Stimulated activated CD4-positive, alpha-beta T cell treated with anti-CD3 and anti-CD28 coated beads, Interleukin-12 subunit alpha, Interleukin-12 subunit beta, amount 100 ng/mL, for 48 hours (primary cell): ENCODE measurements at regions not wholly inside any gene's neighbourhood (a gene's known extent, or its start where the extent isn't known, plus 50 kb on each side); places are given as distances from the start of the nearest gene placed in this dataset.
"Not testable (repeated sequence)": the region's sequence is repeated elsewhere in the genome, so short reads cannot be mapped to it uniquely, and the experiment has no call there.

Experiments used
- DNase-seq, 3 donors: peaks; one replicate each; pipeline ENCODE4 v3.0.0-alpha.2; 2020; ENCODE audit warnings: low read depth in 2 of 3, low spot score in 1 of 3

DNA sequence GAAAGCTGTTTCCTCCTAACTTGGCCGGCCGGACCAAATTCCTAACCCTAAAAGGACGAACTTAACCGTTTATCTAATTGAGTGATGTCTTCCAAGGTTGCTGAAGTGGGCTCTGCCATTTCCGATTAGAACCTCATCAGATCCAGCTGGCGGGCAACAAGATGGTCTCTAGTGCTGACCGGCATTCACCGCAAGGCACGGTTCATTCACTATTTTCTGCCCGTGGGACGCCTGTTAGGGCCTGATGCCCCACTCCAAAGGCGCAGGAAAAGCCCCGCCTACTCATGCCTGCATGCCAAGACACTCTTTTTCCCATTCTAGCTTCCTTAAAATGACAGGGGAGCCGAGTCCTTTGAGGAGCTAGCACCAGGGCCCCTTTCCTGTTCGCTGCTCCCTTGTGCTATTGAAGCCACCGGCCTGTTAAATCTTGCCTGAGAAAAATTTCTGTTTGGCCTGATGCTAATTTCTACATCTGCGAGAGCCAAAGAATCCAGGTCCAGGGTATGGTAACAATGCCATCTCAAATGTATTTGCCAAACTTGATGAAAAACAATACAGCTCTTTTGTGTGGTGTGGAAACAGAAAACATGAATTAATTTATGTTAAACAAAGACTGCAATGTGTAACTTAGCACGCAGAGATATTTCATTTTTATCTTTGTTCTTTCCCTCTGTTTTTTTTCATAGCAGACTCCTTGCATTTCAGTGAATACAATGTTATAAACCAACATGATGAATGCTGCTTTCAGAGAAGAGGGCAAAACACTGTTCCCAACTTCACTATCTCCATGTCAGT, 1071.2 kb upstream of the USP15 start:
- DNase-seq: no peak

DNA sequence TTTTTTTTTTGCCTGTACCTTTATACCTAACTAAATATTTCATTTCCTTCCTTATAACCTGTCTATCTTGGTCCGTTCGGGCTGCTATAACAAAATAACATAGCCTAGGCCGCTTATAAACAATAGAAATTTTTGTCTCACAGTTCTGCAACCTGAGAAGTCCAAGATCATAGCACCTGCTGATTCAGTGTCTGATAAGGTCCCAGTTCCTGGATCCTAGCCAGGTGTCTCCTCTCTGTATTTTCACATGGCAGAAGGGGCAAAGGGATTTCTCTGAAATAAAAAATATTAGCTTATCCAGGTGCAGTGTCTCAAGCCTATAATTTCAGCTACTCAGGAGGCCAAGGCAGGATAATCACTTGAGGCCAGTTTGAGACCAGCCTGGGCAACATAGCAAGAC, 1046.6 kb upstream of the USP15 start:
- no peak for DNase-seq

DNA sequence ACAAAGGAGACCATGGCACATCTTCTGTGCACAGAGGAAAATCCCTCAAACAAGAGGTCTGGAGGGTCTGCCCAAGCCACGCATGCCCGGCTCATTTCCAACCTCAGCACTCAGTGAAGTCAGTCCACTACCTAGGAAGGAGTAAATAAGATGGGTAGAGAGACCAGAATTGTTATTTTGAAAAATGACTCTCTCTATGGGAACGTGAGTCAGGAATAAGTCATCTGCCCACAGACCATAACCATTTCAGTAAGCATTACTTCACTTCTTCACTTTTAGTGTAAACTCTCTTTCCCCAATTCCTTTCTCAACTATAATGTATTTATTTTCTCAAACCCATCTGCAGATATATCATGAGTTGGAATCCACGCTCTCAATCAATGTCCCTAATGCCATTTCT, 1039.9 kb upstream of the USP15 start:
- no peak for DNase-seq

DNA sequence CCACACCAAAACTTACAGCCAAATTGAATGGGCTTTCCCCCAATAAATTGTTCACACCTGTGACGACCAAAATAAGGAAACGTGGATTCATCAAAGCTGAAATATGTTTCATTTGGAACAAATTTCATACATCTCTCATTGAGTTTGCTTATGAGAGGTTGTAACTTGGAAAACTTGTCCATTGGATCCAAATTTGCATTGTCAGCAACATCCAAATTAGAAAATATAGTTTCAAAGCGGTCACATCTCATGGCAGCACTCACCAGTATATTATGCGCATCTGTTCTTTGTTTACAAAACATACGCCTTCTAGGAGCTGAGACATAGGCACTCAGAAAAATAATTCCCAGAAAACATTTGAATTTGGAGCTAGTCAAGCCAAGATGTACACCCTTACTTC, 1028.2 kb upstream of the USP15 start:
- no peak for DNase-seq

DNA sequence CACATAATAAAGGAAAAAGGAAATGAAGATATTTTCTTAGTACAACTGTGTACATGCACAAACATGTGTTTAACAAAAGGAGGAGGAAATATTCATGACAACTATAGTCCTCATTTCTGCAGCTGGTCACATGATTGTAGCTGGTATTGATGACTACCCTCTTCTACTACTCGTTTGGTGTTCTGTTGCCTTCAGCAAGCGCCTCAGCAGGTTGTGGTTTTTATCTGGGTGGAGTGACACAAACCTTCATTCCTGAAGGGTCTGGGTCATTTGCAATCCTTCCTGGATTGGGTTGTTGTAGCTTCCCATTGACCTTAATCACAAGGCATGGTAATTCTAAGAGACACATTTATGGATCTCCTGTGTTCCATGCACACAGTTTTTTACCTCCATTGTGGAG, 1009.9 kb upstream of the USP15 start:
- no peak for DNase-seq

DNA sequence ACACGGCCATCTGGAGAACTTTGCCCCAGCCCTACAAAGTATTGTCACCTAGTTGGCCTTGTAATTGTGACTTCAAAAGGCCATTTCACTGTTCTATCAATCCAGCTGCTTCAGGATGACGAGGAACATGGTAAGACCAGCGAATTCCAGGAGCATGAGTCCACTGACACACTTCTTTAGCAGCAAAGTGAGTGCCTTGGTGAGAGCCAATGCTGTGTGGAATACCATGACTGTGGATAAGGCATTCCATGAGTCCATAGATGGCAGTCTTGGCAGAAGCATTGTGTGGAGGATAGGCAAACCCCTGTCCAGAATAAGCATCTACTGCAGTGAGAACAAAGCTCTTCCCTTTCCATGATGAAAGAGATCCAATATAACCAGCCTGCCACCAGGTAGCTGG, 1009.1 kb upstream of the USP15 start:
- DNase-seq: no peak

DNA sequence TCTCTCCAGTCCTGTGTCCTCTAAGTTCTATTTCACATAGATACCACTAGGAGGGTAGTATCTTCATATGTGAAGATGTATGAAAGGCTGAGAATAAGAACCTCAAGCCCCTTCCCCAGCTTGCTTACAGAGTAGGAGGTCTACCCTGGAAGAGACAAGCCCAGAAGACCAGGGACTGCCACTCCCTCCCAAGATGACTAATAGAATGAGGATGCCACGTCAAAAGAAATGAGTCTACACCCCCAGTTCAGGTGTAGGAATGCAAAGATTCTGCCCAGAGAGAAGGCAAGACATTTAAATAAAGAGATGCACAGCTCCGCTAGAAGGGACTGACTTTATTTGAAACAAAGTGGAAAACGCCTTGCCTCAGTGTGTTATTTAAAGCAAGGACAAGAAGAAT, 1006.0 kb upstream of the USP15 start:
- no peak for DNase-seq

DNA sequence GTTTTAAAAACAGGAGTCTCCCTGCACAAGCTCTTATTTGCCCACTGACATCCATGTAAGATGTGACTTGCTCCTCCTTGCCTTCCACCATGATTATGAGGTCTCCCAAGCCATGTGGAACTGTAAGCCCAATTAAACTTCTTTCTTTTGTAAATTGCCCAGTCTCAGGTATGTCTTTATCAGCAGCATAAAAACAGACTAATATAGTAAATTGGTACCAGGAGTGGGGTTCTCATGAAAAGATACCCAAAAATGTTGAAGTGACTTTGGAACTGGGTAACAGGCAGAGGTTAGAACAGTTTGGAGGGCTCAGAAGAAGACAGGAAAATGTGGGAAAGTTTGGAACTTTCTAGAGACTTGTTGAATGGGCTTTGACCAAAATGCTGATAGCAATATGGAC, 995.9 kb upstream of the USP15 start:
- DNase-seq: not testable (repeated sequence)

DNA sequence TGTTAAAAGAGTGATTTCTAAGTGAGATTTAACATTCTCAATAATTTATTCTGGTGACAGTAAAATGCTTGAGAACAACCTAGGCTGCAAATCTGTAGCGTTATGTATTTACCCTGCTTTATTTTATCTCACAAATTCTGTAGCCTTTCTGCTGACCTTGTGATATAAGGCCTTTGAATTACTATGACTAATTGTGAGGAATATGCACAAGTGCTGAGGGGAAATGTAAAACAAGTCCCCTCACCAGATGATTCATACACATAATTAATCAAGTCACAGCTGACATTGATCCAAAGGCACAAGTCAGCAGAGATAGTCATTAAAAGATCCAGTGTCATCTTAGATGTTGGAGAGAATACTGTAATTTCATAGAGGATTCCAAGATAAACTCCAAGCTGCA, 992.7 kb upstream of the USP15 start:
- DNase-seq: no peak

DNA sequence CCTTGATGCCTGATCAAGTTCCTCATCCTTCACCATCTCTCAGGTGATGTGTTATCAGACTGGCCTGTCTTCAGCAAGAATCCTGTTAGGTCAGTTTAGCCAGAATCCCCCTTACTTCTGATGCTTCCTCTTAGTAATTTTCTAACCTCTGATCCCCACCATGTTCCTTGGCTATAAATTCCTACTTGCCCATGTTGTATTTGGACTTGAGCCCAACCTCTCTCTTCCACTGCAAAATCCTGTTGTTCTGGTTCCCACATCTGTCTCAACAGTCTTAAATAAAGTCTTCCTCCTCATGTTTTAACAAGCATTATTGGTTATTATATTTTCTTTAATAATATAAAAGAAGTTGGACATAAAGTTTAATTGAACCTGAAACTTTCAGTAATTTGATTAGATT, 987.8 kb upstream of the USP15 start:
- no peak for DNase-seq

DNA sequence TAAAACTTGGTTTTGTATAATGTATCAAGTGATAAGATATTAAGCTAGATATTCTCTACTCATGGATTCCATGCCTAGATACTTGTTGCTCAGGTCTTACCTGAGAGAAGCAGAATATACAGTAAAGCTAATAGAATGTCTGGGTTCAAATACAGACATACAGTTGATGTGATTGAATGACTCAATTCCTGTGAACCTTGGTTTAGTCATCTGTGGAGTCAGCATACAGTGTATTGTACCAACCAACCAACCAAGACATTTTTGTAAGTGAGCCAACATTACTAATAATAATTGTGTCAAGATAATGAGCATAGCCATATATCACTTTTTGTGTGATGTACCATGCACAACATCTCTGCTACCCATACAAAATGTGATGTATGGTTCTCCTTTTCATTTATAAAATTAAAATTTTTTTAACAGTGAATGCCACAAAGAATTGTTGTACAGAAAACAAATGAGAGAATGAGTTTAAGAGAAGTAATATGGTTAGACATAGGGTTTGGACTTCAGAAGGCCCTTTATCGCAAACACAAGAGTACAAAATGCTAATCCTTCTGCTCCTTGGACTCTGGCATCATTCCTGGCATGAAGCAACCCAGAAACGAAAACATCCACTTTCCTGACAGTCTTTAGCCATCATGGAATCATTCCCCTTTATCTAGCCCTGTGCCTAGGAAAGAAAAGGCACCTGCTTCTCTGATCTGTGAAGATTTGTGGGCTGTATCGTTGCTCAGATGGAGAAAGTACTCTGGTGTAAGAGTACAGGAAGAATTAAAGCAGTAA, 977.2 kb upstream of the USP15 start:
- no peak for DNase-seq

DNA sequence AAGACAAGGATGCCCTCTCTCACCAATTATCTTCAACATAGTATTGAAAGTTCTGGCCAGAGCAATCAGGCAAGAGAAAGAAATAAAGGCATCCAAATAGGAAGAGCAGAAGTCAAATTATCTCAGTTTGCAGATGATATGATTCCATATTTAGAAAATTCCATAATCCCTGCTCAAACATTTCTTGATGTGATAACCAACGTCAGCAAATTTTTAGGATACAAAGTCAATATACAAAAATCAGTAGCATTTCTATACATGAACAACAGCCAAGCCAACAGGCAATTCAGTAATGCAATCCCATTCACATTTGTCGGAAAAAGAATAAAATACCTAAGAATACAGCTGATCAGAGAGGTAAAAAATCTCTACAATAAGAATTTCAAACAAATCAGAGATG, 969.7 kb upstream of the USP15 start:
- DNase-seq: no peak

DNA sequence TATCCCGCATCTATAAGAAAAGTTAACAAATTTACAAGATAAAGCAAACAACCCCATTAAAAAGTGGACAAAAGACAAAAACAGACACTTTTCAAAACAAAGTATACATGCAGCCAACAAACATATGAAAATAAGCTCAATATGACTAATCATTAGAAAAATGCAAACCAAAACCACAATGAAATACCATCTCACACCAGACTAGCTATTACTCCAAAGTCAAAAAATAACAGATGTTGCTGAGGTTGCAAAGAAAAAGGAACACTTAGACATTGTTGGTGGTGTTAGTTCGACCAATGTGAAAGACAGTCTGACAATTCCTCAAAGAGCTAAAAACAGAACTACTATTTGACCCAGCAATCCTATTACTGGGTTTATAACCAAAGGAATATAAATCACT, 968.6 kb upstream of the USP15 start:
- no peak for DNase-seq

DNA sequence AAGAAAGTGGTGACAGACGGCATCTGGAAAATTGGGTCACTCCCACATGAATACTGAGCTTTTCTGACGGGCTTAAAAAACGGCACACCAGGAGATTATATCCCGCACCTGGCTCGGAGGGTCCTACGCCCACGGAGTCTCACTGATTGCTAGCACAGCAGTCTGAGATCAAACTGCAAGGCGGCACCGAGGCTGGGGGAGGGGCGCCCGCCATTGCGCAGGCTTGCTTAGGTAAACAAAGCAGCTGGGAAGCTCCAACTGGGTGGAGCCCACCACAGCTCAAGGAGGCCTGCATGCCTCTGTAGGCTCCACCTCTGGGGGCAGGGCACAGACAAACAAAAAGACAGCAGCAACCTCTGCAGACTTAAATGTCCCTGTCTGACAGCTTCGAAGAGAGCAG, 966.2 kb upstream of the USP15 start:
- not testable (repeated sequence) for DNase-seq

DNA sequence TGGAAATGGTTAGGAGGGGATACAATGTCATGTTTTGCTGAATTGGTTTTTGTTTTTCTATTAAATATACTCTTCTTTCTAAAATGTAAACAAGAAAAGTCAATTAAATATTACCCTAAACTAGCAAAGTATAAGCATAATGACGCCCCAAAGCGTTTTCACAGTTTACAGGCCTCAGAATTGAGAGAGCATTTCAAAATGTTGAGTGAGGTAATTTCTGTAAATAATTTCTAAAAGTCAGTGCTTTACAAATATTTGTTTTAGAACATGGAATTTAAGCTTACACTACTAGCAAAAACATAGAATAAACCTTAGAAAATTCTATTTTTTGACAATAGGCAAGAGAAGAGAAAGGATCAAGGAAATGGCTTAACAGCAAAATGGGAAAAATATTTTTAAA, 958.4 kb upstream of the USP15 start:
- DNase-seq: no peak

DNA sequence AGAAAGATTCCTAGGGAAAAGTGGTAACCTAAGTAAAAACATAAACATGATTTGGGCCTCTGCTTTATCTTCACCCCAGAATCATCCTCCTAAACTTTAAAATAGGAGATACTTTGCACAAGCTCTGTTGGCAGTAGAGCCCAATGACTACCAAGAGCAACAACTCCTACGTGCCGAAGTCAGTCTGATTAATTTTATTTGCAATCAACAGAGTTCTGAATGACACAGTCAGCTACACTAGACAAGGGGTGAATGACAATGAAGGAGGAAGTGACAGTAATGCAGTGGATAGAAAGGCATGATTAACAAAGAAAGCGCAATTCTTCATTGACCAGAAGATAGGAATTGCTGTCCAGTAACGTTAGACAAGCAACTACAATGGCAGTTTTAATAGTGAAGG, 957.9 kb upstream of the USP15 start:
- DNase-seq: no peak

DNA sequence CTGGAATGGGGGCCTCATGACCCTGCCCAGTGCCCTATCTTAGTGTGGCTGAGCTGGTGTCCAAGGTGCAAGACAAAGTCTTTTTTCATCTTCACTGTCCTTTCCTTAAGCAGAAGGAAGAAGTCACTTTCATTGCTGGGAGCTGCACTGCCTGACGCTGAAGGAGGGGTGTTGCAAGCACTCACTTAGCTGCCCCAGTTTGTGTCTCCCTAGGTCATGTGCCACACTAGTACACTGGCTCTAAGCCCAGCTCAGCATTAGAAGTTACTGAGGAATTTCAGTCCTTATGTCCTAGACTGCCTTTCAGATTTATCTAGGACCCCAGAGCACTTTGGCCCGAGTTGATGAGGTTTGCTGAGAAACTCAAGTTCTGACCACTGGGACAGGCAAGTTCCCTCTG, 952.0 kb upstream of the USP15 start:
- DNase-seq: no peak

DNA sequence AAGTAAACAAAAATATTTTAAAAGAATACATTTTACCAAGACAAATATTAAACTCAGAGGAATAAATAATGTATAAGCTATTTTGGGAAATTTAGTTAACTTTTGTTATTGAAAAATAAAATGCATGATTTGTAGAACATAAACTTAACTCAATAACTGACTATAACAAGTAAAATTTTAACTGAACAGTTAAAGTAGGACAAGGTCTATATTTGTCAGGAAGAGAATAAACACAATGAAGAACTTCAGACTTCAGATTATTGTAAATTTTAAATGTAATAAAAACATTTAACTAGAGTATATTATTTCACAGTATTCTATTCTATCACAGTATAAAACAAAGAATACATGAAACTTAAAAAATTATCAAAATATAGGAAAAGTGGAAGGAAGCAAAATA, 948.8 kb upstream of the USP15 start:
- no peak for DNase-seq

DNA sequence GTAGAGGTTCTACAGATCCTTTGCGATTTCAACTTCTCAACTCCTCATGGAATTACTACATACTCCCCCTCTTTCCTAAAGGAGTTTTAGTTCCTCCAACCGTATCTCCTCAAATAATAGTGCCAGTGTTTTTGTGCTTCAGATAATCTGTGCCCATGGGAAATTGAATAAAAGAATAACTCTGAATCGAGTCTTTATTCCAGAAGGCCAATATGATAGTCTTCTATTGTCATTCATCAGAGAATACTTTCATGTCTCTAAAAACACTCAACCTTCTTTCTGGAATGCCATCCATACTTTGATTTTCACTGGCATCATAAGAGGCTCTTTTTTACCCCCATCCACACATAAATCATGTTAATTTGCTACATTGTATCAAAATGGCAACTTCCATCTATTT, 911.3 kb upstream of the USP15 start:
- no peak for DNase-seq

DNA sequence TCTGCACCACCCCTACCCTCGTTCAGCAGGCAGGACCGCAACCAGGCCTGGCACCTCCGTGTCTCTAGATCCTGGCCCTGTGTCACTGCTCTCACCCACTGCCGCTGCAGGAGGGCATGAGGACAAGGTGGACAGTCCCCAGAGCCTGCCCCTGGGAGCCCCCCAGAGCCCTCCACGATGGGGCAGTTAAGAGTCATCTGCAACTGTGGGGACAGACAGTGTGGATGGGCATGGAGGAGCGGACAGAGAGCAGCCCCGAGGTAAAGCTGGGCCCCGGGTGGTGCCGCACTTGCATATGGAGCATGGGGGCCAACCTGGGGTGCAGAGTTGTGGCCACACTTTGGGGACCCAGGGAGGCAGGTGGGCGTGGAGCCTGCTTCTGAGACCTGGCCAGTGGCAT, 905.1 kb upstream of the USP15 start:
- no peak for DNase-seq

DNA sequence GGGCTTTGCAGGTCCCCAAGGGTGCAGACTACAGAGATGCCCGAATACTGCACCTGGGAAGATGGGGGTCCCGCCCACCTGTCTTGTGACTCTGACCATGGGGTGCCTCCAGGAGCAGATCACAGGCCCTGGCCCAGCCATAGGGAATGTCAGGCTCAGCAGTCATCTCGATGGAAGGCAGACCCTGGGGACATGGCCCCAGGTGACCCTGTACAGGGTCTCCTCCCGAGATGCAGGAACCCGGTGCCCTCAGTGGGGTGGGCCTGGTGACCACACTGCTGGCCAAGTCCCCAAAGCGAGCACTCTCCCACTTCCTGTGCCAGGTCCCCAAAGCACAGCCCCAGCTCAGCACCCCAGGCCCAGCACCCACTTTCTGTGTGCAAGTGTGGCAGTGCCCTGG, 903.7 kb upstream of the USP15 start:
- DNase-seq: no peak

DNA sequence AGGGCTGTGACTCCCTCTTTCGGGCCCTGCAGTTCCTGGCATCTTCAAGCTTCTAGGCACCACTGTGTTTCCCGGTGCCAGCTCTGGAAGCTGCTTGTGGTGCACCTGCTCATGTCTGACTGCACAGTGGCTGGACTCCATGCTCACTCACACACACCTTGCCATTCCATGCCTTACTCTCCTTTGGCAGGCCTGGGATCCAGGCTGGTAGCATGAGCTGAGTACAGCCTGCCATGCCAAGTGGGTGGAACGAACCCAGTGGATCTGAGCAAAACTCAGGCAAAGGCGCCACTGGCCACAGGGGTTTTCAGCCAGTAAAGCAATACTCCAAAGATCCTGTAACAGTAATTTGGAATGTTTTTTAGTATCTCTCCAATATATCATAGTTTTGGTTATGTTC, 902.7 kb upstream of the USP15 start:
- no peak for DNase-seq

DNA sequence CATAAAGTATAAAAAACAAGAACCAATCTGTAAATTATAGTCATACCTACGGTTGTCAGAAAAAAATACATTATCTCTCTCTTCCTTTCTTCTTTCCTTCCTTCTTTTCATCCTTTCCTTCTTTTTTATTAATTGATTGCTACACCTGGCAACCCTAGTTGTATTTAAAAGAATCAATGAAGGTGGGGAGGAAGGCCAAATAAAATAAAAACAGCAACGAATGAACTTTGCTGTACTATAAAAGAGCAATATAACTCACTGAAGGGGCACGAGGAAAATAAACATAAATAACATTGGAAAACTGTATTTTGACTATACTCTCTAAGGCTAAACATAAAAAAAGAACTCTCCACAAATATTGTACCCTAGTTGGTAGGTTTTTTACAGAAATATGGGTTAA, 898.2 kb upstream of the USP15 start:
- no peak for DNase-seq
